ENCODE measurements at regions not wholly inside any gene's neighbourhood (a gene's known extent, or its start where the extent isn't known, plus 50 kb on each side); places are given as distances from the start of the nearest gene placed in this dataset.
"Not testable (repeated sequence)": the region's sequence is repeated elsewhere in the genome, so short reads cannot be mapped to it uniquely, and the experiment has no call there.

DNA sequence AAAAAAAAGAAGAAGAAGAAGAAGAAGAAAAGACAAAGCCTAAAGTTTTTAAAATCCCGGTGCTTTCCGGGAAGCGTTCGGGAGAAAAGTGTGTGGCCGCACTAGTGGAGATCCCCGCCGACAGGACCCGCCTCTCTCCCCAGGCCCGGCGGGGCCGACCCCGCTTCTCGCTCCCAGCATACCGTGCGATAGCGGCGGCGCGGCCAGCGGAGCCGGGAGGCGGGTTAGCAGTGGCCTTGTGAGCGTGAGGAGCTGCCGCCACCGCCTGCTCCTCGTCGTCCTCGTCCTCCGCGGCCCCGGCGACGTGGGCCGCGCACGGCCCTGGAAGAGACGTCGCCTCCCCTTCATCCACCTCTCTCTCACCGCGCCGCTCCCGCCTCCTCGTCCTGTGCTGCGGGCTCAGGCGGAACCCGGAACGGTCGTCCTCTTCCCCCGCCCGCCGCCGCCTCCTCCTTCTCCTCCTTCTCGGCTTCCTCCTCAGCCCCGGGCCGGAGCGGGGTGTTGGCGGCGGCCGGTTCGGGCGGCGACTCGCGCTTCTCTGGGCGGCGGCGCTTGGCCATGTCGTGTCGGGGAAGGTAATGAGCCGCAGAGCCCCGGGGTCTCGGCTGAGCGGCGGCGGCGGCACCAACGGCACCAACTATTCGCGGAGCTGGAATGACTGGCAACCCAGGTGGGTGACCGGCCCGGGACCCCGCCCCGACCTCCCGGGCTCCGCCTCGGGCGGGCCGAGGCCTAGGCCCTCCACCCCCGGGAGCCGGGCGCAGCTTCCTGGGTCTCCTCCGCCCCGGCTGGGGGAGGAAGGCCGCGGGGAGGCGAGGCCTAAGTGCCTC lies 62.6 kb upstream of the CDR2 start:
- H3K36me3 ChIP-seq; H3K4me1 ChIP-seq; intact Hi-C loops (cut with DNase I); H3K27me3 ChIP-seq; H3K9me3 ChIP-seq: not testable (repeated sequence)
- Histone ChIP-seq H3K4me3 (peak overlapping the region; percentile 67 to 70 (median 67)), H3K27ac (peak overlapping the region; percentile 83 to 93 (median 88))
- 0% methylated on average over 37 of the region's 96 CpGs for WGBS (ENCODE audit: insufficient coverage, low coverage, low lambda C conversion rate, missing lambda C conversion rate)
- DNase-seq = peak; percentile 80 to 85 (median 84)
- TF ChIP-seq POLR2A (IDR thresholded peaks at IDR 0.05) = peak; percentile 60
- peak; percentile 92 to 94 (median 92) for ATAC-seq

DNA sequence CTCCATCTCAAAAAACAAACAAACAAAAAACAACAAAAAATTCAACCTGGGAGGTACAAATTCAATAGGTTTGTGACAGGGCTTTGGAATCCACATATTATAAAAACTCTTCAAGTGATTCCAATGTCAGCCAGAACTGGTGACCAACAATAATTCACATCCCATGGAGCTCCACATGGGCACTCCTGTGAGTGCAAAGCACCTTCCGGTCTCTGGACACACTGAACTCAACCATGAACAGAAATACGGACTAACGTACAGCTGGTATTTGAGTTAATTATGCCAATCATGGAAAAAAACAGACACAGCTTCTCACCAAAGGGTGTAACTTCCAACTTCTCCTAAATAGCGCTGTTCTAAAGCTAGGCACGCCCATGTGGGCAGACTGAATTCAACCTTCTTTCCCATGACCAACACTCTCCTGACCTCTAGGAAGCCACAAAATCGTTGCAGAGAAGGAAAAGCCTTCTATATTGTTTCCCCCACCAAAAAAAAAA lies 62.0 kb upstream of the CDR2 start:
- DNase-seq; H3K9me3 ChIP-seq; H3K27me3 ChIP-seq; H3K4me1 ChIP-seq; intact Hi-C loops (cut with DNase I); H3K36me3 ChIP-seq: not testable (repeated sequence)
- H3K4me3 ChIP-seq = peak overlapping the region; percentile 67 to 70 (median 67)
- H3K27ac ChIP-seq = peak overlapping the region in 2 of 3 donors; percentile 88 to 93
- peak; percentile 75 to 78 (median 76) for ATAC-seq
- WGBS (ENCODE audit: insufficient coverage, low coverage, low lambda C conversion rate, missing lambda C conversion rate) = no CpG with 5 or more reads among the region's 6 CpGs

DNA sequence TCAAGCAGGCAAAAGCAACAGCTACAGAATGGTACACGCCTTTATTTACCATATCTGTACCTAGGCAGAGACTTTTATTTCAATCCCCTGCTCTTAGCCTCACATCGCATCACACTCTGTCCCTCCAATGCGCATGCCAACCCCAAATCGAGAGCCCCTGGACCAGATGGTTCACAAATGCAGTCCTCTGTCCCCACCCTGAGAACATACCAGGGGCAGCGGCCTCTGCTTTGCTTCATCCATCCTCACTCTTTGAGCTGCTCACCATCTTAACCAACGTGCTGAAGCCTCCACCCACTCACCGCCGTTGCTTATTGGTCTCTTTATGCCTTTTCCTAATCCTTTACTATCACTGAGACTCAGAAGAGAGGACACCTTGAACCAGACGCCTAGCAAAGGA lies 56.9 kb upstream of the CDR2 start:
- H3K36me3 ChIP-seq = peaks cover 0 to 12% (median 7%) of the 10 kb centered on the region in 4 donors
- ATAC-seq; H3K27me3 ChIP-seq; intact Hi-C loops (cut with DNase I); H3K4me1 ChIP-seq; H3K9me3 ChIP-seq; H3K4me3 ChIP-seq; H3K27ac ChIP-seq: not testable (repeated sequence)
- peak in 1 of 3 donors; percentile 23 for DNase-seq
- WGBS (ENCODE audit: insufficient coverage, low coverage, low lambda C conversion rate, missing lambda C conversion rate) = 91% methylated on average over 8 of the region's 9 CpGs

DNA sequence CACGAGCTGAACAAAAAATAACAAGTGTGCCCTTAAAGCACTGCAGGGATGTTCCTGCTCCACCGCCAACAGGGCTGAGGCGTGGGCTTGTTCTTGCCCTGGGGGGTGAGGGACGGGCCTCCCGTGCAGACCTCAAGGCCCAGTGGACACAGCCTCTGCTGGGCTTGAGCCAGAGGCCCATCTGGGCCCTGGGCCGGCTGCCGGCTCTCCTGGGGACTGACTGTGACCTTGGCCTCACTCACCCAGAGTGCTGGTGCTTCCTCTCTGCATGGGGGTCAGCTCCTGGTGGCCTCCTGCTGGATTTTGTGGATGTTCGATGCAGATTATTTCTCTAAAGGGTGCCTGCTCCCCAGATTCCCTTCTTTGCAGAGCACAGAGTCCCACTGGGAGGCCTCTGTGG lies 54.2 kb upstream of the CDR2 start:
- no peaks in the 10 kb centered on the region for H3K27me3 ChIP-seq
- peaks cover 0 to 12% (median 7%) of the 10 kb centered on the region in 4 donors for H3K36me3 ChIP-seq
- no peak overlapping the region for H3K4me3 ChIP-seq
- H3K27ac ChIP-seq = no peak overlapping the region
- H3K4me1 ChIP-seq = no peaks in the 10 kb centered on the region
- TF ChIP-seq POLR2A (IDR thresholded peaks at IDR 0.05) = no peak
- TF ChIP-seq, protein P1, sequence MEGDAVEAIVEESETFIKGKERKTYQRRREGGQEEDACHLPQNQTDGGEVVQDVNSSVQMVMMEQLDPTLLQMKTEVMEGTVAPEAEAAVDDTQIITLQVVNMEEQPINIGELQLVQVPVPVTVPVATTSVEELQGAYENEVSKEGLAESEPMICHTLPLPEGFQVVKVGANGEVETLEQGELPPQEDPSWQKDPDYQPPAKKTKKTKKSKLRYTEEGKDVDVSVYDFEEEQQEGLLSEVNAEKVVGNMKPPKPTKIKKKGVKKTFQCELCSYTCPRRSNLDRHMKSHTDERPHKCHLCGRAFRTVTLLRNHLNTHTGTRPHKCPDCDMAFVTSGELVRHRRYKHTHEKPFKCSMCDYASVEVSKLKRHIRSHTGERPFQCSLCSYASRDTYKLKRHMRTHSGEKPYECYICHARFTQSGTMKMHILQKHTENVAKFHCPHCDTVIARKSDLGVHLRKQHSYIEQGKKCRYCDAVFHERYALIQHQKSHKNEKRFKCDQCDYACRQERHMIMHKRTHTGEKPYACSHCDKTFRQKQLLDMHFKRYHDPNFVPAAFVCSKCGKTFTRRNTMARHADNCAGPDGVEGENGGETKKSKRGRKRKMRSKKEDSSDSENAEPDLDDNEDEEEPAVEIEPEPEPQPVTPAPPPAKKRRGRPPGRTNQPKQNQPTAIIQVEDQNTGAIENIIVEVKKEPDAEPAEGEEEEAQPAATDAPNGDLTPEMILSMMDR (IDR thresholded peaks at IDR 0.05) = no peak
- DNase-seq (no peak), ATAC-seq (no peak)
- H3K9me3 ChIP-seq = no peaks in the 10 kb centered on the region
- intact Hi-C loops (cut with DNase I) = no loop called here
- 67% methylated on average over 1 of the region's 8 CpGs for WGBS (ENCODE audit: insufficient coverage, low coverage, low lambda C conversion rate, missing lambda C conversion rate)

DNA sequence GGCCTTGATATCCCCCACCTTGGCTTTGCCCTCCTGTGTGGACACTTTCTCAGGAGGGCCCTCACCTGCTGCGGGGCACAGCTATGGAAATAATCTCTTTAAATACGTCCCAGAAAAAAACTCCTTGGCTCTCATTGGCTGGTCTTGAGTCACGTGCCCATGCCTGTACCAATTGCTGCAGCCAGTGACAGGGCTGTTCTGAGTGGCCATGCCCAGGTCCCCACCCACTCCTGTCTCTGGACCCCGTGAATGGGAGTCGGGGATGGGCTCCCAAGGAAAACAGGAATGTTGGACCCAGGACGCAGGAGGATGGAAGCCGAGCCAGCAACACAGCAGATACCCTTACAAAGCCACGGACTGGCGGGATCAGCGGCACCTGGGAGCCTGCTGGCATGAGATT lies 53.1 kb upstream of the CDR2 start:
- H3K4me1 ChIP-seq = no peaks in the 10 kb centered on the region
- H3K4me3 ChIP-seq = no peak overlapping the region
- H3K27me3 ChIP-seq = no peaks in the 10 kb centered on the region
- ATAC-seq = no peak
- no peak overlapping the region for H3K27ac ChIP-seq
- 89% methylated on average over 5 of the region's 10 CpGs for WGBS (ENCODE audit: insufficient coverage, low coverage, low lambda C conversion rate, missing lambda C conversion rate)
- peaks cover 0 to 12% (median 7%) of the 10 kb centered on the region in 4 donors for H3K36me3 ChIP-seq
- H3K9me3 ChIP-seq = no peaks in the 10 kb centered on the region
- TF ChIP-seq, protein P1 (IDR thresholded peaks at IDR 0.05) = no peak
- no peak for TF ChIP-seq POLR2A (IDR thresholded peaks at IDR 0.05)
- DNase-seq = no peak
- intact Hi-C loops (cut with DNase I) = no loop called here

DNA sequence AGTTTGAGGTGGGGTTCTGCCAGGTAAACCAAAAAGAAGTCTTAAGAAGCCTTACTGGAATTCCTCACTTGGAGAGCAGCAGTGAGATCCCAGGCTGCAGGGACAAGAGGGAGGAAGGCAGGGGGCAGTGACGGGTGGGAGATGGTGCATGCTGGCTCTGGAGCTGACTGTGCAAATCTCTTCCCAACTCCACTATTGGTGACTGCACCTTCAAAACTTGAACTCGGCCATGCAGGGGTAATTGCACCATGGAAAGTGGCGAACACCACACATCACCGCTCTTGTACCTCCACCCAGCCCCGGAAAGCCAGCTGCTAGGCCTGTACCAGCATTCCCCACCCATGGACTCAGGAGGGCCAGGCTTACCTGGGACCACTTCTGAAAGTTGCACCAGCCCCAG lies 51.4 kb upstream of the CDR2 start:
- Histone ChIP-seq H3K27ac (no peak overlapping the region), H3K4me3 (no peak overlapping the region), H3K4me1 (no peaks in the 10 kb centered on the region), H3K27me3 (no peaks in the 10 kb centered on the region), H3K36me3 (peaks cover 0 to 12% (median 7%) of the 10 kb centered on the region in 4 donors), H3K9me3 (no peaks in the 10 kb centered on the region)
- TF ChIP-seq, protein P1 (IDR thresholded peaks at IDR 0.05) = no peak
- no peak for TF ChIP-seq POLR2A (IDR thresholded peaks at IDR 0.05)
- ATAC-seq = no peak
- no peak for DNase-seq
- intact Hi-C loops (cut with DNase I) = no loop called here
- WGBS (ENCODE audit: insufficient coverage, low coverage, low lambda C conversion rate, missing lambda C conversion rate) = no CpG with 5 or more reads among the region's 5 CpGs
